K562 (cell line): ENCODE measurements at regions not wholly inside any gene's neighbourhood (a gene's known extent, or its start where the extent isn't known, plus 50 kb on each side); places are given as distances from the start of the nearest gene placed in this dataset.

ENCODE experiments used
- CBX3 ChIP-seq, 2 experiments: IDR thresholded peaks; 1 replicate in 1 of 2; 2 replicates in 1 of 2; pipeline ENCODE4 v1.6.1; 2012; ENCODE audit warnings: inconsistent platforms in 2 of 2, low read length in 2 of 2, borderline replicate concordance in 1 of 2, control low read depth in 1 of 2
- CCAR2 ChIP-seq: fragments of 200-400 bp; formaldehyde crosslinking; IDR thresholded peaks from 2 replicates; pipeline ENCODE4 v1.6.1; 2017; ENCODE audit warnings: mild to moderate bottlenecking, low read depth, low read length
- CTCF ChIP-seq, 3 experiments: IDR thresholded peaks in 2 of 3; conservative IDR thresholded peaks in 1 of 3; 2 replicates each; pipeline ENCODE4 v1.5.1; 2011 to 2012; ENCODE audit warnings: low read length in 3 of 3, mild to moderate bottlenecking in 3 of 3, control low read depth in 2 of 3, improper control_type of control experiment in 1 of 3, inconsistent platforms in 1 of 3, low read depth in 1 of 3, mixed read lengths in 1 of 3, moderate library complexity in 1 of 3; ENCODE audit not compliant: insufficient read depth in 2 of 3
- KLF13 ChIP-seq: fragments of 450-650 bp; IDR thresholded peaks from 2 replicates; pipeline ENCODE4 v1.6.1; 2016; ENCODE audit warnings: missing genetic modification characterization, low read depth, mild to moderate bottlenecking, missing compliant biosample characterization, moderate library complexity, borderline replicate concordance
- MYC ChIP-seq, 2 experiments: fragments of 250-450 bp in 1 of 2; sonication (Bioruptor Pico) in 1 of 2; IDR thresholded peaks; 2 replicates each; pipeline versions ENCODE4 v1.5.1 to v1.6.1; 2012 to 2021; ENCODE audit warnings: low read depth in 2 of 2, borderline replicate concordance in 1 of 2, improper control_type of control experiment in 1 of 2, low read length in 1 of 2, mild to moderate bottlenecking in 1 of 2, moderate library complexity in 1 of 2
- POLR2AphosphoS2 ChIP-seq: IDR thresholded peaks from 2 replicates; pipeline ENCODE4 v1.6.1; 2012; ENCODE audit warnings: low read length, improper control_type of control experiment
- SMARCC2 ChIP-seq: fragments of 450-650 bp; IDR thresholded peaks from 2 replicates; pipeline ENCODE4 v1.6.1; 2017; ENCODE audit warnings: antibody characterized with exemption, moderate library complexity, mild to moderate bottlenecking, low read depth
- TCF7L2 ChIP-seq: fragments of 150-350 bp; IDR thresholded peaks from 2 replicates; pipeline ENCODE4 v1.6.1; 2016; ENCODE audit warnings: low read depth, mild to moderate bottlenecking, low read length, moderate library complexity
- USF1 ChIP-seq: sonication (generic); formaldehyde crosslinking; IDR thresholded peaks from 2 replicates; pipeline ENCODE4 v1.9.0; 2022; ENCODE audit warnings: mild to moderate bottlenecking, missing genetic modification reagents
- YY1 ChIP-seq, 3 experiments: IDR thresholded peaks; 2 replicates each; pipeline ENCODE4 v1.6.1; 2011; ENCODE audit warnings: low read length in 2 of 3, mild to moderate bottlenecking in 2 of 3, moderate library complexity in 2 of 3, borderline replicate concordance in 1 of 3, control low read depth in 1 of 3, low read depth in 1 of 3; ENCODE audit not compliant: insufficient read depth in 3 of 3, insufficient replicate concordance in 2 of 3, control insufficient read depth in 1 of 3, insufficient read length in 1 of 3; ENCODE audit errors: extremely low read depth in 1 of 3
- ZNF140 ChIP-seq: fragments of 250-450 bp; sonication (Bioruptor Pico); IDR thresholded peaks from 2 replicates; pipeline ENCODE4 v1.8.0; 2021; ENCODE audit warnings: moderate library complexity, mild to moderate bottlenecking, inconsistent platforms
- ZNF146 ChIP-seq: IDR thresholded peaks from one replicate; pipeline ENCODE4 v1.6.1; 2018; ENCODE audit warnings: missing compliant biosample characterization; ENCODE audit not compliant: unreplicated experiment

- TF ChIP-seq CTCF (IDR thresholded peaks at IDR 0.05 in 2 of 3, conservative IDR thresholded peaks at IDR 0.05 in 1 of 3; ENCODE audit: insufficient read depth in 2 of 3, low read depth in 1 of 3, low read length in 3 of 3), result no peak
- TF ChIP-seq MYC (IDR thresholded peaks at IDR 0.05; ENCODE audit: low read depth, low read length), result no peak
- no peak for TF ChIP-seq MYC (CRISPR knock-in tag; IDR thresholded peaks at IDR 0.05; ENCODE audit: borderline replicate concordance, low read depth)
- TF ChIP-seq CCAR2, result no peak
- no peak for TF ChIP-seq YY1 (IDR thresholded peaks at IDR 0.05; ENCODE audit: borderline replicate concordance in 1 of 3, control insufficient read depth in 1 of 3, extremely low read depth in 1 of 3, insufficient read depth in 3 of 3, insufficient read length in 1 of 3, insufficient replicate concordance in 2 of 3, low read depth in 1 of 3, low read length in 2 of 3)
- TF ChIP-seq POLR2AphosphoS2, result no peak
- TF ChIP-seq KLF13 (tag), result no peak
- TF ChIP-seq SMARCC2, result no peak
- no peak for TF ChIP-seq ZNF146 (CRISPR knock-in tag)
- no peak for TF ChIP-seq TCF7L2
- TF ChIP-seq ZNF140 (CRISPR knock-in tag), result no peak
- no peak for TF ChIP-seq CBX3 (IDR thresholded peaks at IDR 0.05; ENCODE audit: borderline replicate concordance in 1 of 2, low read length in 2 of 2)
- TF ChIP-seq USF1 (CRISPR knock-in tag), result no peak
These were observed 175.9 kb downstream of the CDC5L start for GRCh38 chr6:44563397-44563796.
